SU-DHL-6 (cell line): ENCODE measurements at regions not wholly inside any gene's neighbourhood (a gene's known extent, or its start where the extent isn't known, plus 50 kb on each side); places are given as distances from the start of the nearest gene placed in this dataset.

Source experiments
- H2AFZ ChIP-seq: fragments of 200-600 bp; sonication (generic); 2 replicates; pipeline ENCODE4 v1.6.1; 2014; ENCODE audit warnings: low read depth, mild to moderate bottlenecking, moderate library complexity, mixed read lengths, antibody characterized with exemption, low read length; ENCODE audit not compliant: severe bottlenecking
- H3F3A ChIP-seq: fragments of 200-600 bp; shearing (Covaris generic); 2 replicates; pipeline ENCODE4 v1.6.0; 2016; ENCODE audit warnings: antibody characterized with exemption, mild to moderate bottlenecking; ENCODE audit not compliant: insufficient read depth
- H3K27ac ChIP-seq: fragments of 200-600 bp; sonication (generic); 2 replicates; pipeline ENCODE4 v1.5.1; 2016; ENCODE audit warnings: low read depth, mild to moderate bottlenecking, low read length, moderate library complexity, mixed read lengths
- H3K27me3 ChIP-seq: fragments of 200-600 bp; sonication (generic), shearing (Covaris generic); 2 replicates; pipeline ENCODE4 v1.6.0; 2014; ENCODE audit warnings: mild to moderate bottlenecking, low read length
- H3K36me3 ChIP-seq: fragments of 200-600 bp; sonication (generic); 2 replicates; pipeline ENCODE4 v1.6.1; 2014; ENCODE audit warnings: mild to moderate bottlenecking, low read length, mixed read lengths
- H3K4me2 ChIP-seq: fragments of 300-600, 200-600 bp; shearing (Covaris generic), sonication (generic); 2 replicates; pipeline ENCODE4 v1.6.0; 2014; ENCODE audit warnings: low read length, low read depth, mild to moderate bottlenecking; ENCODE audit not compliant: poor library complexity, severe bottlenecking
- H3K4me3 ChIP-seq: fragments of 200-600 bp; sonication (generic); 2 replicates; pipeline ENCODE4 v1.5.1; 2014; ENCODE audit warnings: antibody characterized with exemption, low read length, mild to moderate bottlenecking, mixed read lengths; ENCODE audit not compliant: insufficient read depth, poor library complexity, severe bottlenecking
- H3K79me2 ChIP-seq: fragments of 200-600 bp; sonication (generic); 2 replicates; pipeline ENCODE4 v1.6.1; 2014; ENCODE audit warnings: mild to moderate bottlenecking, low read length, moderate library complexity; ENCODE audit not compliant: insufficient read depth
- H3K9ac ChIP-seq: fragments of 200-600 bp; sonication (generic); 2 replicates; pipeline ENCODE4 v1.7.0; 2014; ENCODE audit warnings: mild to moderate bottlenecking, low read length
- H3K9me2 ChIP-seq: fragments of 200-600 bp; sonication (generic); replicated peaks from 2 replicates; pipeline ENCODE4 v1.6.1; 2014; ENCODE audit warnings: low read length; ENCODE audit not compliant: insufficient read depth
- H3K9me3 ChIP-seq: fragments of 200-600 bp; sonication (generic); 2 replicates; pipeline ENCODE4 v1.6.1; 2014; ENCODE audit warnings: low read length, mixed read lengths; ENCODE audit not compliant: insufficient read depth
- H4K20me1 ChIP-seq: fragments of 200-600 bp; sonication (generic); 2 replicates; pipeline ENCODE4 v1.6.1; 2014; ENCODE audit warnings: low read depth, mild to moderate bottlenecking, antibody characterized with exemption, low read length, moderate library complexity, mixed read lengths
- CTCF ChIP-seq: fragments of 200-600 bp; sonication (generic); IDR thresholded peaks from one replicate; pipeline ENCODE4 v1.5.1; 2017; ENCODE audit warnings: antibody characterized with exemption, mild to moderate bottlenecking, low read length, moderate library complexity; ENCODE audit not compliant: insufficient read depth, poor library complexity, severe bottlenecking
- EZH2phosphoT487 ChIP-seq: fragments of 200-600 bp; sonication (generic), shearing (Covaris generic); conservative IDR thresholded peaks from 2 replicates; pipeline ENCODE4 v1.6.1; 2018; ENCODE audit warnings: mild to moderate bottlenecking, antibody characterized with exemption, low read length, moderate library complexity, mixed read lengths

GRCh38 chr21:26683996-26684395 is 110.9 kb upstream of the CYYR1 start:
- no peak for TF ChIP-seq CTCF
- no peak for TF ChIP-seq EZH2phosphoT487
- Histone ChIP-seq H3K36me3 (no peaks in the 10 kb centered on the region), H3K27ac (no peak overlapping the region), H2AFZ (no peak overlapping the region), H3K4me3 (no peak overlapping the region), H3K9ac (no peak overlapping the region), H3K9me3 (no peaks in the 10 kb centered on the region), H3K4me2 (no peak overlapping the region), H3F3A (no peaks in the 10 kb centered on the region), H3K79me2 (no peaks in the 10 kb centered on the region), H3K27me3 (no peaks in the 10 kb centered on the region), H3K9me2 (no peaks in the 10 kb centered on the region), H4K20me1 (no peaks in the 10 kb centered on the region)

GRCh38 chr21:26679284-26679683 is 106.2 kb upstream of the CYYR1 start:
- no peaks in the 10 kb centered on the region for H3K9me3 ChIP-seq
- H2AFZ ChIP-seq, result no peak overlapping the region
- H3F3A ChIP-seq, result no peaks in the 10 kb centered on the region
- no peak overlapping the region for H3K27ac ChIP-seq
- no peak overlapping the region for H3K9ac ChIP-seq
- H3K36me3 ChIP-seq, result no peaks in the 10 kb centered on the region
- no peak overlapping the region for H3K4me3 ChIP-seq
- H3K27me3 ChIP-seq, result no peaks in the 10 kb centered on the region
- H3K79me2 ChIP-seq, result no peaks in the 10 kb centered on the region
- H4K20me1 ChIP-seq, result no peaks in the 10 kb centered on the region
- no peak overlapping the region for H3K4me2 ChIP-seq
- TF ChIP-seq CTCF (no peak), EZH2phosphoT487 (no peak)
- no peaks in the 10 kb centered on the region for H3K9me2 ChIP-seq

GRCh38 chr21:26674323-26674722 is 101.2 kb upstream of the CYYR1 start:
- H3K79me2 ChIP-seq, result no peaks in the 10 kb centered on the region
- H3K27ac ChIP-seq, result no peak overlapping the region
- no peak overlapping the region for H3K4me3 ChIP-seq
- no peaks in the 10 kb centered on the region; the same call in 1 of the 2 replicates for H3K36me3 ChIP-seq
- TF ChIP-seq EZH2phosphoT487, result no peak
- no peak for TF ChIP-seq CTCF
- H3K9ac ChIP-seq, result no peak overlapping the region
- no peaks in the 10 kb centered on the region for H3K27me3 ChIP-seq
- no peak overlapping the region for H2AFZ ChIP-seq
- H3K9me2 ChIP-seq, result no peaks in the 10 kb centered on the region
- no peak overlapping the region for H3K4me2 ChIP-seq
- H4K20me1 ChIP-seq, result no peaks in the 10 kb centered on the region
- H3F3A ChIP-seq, result no peaks in the 10 kb centered on the region
- no peaks in the 10 kb centered on the region for H3K9me3 ChIP-seq
